ENCODE measurements at regions not wholly inside any gene's neighbourhood (a gene's known extent, or its start where the extent isn't known, plus 50 kb on each side); places are given as distances from the start of the nearest gene placed in this dataset.

DNA sequence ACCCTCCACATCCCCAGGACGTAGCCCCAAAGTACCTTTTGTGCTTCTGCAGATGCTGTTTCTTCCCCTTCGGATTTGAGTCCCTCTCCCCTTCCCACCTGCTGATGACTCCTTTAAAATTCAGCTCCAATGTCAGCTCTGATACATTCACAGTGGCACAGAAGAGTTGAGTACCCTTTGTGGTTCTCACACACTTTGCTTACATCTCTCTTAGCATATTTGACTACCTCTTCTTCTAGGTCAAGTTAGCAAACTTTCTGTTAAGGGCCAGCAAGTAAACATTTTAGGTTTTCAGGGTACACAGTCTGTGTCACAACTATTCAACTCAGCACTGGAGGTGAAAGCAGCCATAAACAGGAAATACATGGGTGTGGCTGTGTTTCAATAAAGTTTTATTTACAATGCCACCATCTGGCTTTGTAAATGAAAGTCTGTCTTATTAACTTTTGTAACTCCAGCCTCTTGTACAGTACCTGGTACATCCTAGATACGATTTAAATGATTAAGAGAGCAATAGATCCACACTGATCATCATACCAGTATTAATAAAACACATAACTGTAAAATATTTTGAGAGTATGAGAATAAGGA is 161.7 kb downstream of the SOX9 start:
- H3K27me3 Mint-ChIP-seq (ENCODE audit: unreplicated experiment) = no peaks in the 10 kb centered on the region
- H3K27ac Mint-ChIP-seq (ENCODE audit: unreplicated experiment) = no peak overlapping the region
- no peaks in the 10 kb centered on the region for H3K4me1 Mint-ChIP-seq (ENCODE audit: unreplicated experiment)
- H3K4me3 Mint-ChIP-seq (ENCODE audit: unreplicated experiment) = no peak overlapping the region
- TF ChIP-seq, protein P1, sequence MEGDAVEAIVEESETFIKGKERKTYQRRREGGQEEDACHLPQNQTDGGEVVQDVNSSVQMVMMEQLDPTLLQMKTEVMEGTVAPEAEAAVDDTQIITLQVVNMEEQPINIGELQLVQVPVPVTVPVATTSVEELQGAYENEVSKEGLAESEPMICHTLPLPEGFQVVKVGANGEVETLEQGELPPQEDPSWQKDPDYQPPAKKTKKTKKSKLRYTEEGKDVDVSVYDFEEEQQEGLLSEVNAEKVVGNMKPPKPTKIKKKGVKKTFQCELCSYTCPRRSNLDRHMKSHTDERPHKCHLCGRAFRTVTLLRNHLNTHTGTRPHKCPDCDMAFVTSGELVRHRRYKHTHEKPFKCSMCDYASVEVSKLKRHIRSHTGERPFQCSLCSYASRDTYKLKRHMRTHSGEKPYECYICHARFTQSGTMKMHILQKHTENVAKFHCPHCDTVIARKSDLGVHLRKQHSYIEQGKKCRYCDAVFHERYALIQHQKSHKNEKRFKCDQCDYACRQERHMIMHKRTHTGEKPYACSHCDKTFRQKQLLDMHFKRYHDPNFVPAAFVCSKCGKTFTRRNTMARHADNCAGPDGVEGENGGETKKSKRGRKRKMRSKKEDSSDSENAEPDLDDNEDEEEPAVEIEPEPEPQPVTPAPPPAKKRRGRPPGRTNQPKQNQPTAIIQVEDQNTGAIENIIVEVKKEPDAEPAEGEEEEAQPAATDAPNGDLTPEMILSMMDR (IDR thresholded peaks at IDR 0.05) = no peak
- H3K9me3 Mint-ChIP-seq (ENCODE audit: unreplicated experiment) = no peaks in the 10 kb centered on the region
- no peaks in the 10 kb centered on the region for H3K36me3 Mint-ChIP-seq (ENCODE audit: unreplicated experiment)
- no peak for DNase-seq (ENCODE audit: extremely low spot score, unreplicated experiment)

- Mint-ChIP-seq H3K27me3 (ENCODE audit: unreplicated experiment) (no peaks in the 10 kb centered on the region), H3K4me3 (ENCODE audit: unreplicated experiment) (no peak overlapping the region)
Measured at GRCh38 chr17:72284806-72285205, 164.0 kb downstream of the SOX9 start.

GRCh38 chr17:72287586-72287985 is 166.8 kb downstream of the SOX9 start:
- TF ChIP-seq, protein P1 (IDR thresholded peaks at IDR 0.05) = no peak
- Mint-ChIP-seq H3K4me1 (ENCODE audit: unreplicated experiment) (no peaks in the 10 kb centered on the region), H3K4me3 (ENCODE audit: unreplicated experiment) (no peak overlapping the region), H3K9me3 (ENCODE audit: unreplicated experiment) (no peaks in the 10 kb centered on the region), H3K36me3 (ENCODE audit: unreplicated experiment) (no peaks in the 10 kb centered on the region), H3K27ac (ENCODE audit: unreplicated experiment) (no peak overlapping the region), H3K27me3 (ENCODE audit: unreplicated experiment) (no peaks in the 10 kb centered on the region)
- no peak for DNase-seq (ENCODE audit: extremely low spot score, unreplicated experiment)

More at GRCh38 chr17:72284806-72285205, 164.0 kb downstream of the SOX9 start:
- Mint-ChIP-seq H3K27ac (ENCODE audit: unreplicated experiment) (no peak overlapping the region), H3K36me3 (ENCODE audit: unreplicated experiment) (no peaks in the 10 kb centered on the region), H3K4me1 (ENCODE audit: unreplicated experiment) (no peaks in the 10 kb centered on the region), H3K9me3 (ENCODE audit: unreplicated experiment) (no peaks in the 10 kb centered on the region)
- TF ChIP-seq, protein P1 (IDR thresholded peaks at IDR 0.05) = no peak
- no peak for DNase-seq (ENCODE audit: extremely low spot score, unreplicated experiment)

DNA sequence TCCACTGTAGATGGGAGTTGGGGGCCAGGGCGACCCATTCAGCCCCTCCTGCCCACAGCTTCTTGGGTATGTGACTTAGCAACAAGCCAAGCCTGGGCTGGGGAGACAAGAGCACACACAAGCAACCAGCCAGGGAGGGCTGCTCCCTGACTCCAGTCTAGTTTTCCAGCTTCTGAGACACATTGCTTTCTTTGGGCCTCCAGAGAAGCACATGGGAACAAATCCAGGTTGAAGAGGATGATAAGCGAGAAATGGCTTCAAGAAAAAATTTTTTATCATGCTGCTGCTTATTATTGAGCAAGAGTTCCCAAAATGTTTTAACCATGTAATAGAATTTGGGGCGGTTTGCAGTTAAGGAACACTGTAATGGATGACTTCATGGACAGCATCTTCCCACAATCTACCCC is 173.7 kb downstream of the SOX9 start:
- no peak overlapping the region for H3K4me3 Mint-ChIP-seq (ENCODE audit: unreplicated experiment)
- DNase-seq (ENCODE audit: extremely low spot score, unreplicated experiment) = no peak
- H3K4me1 Mint-ChIP-seq (ENCODE audit: unreplicated experiment) = peaks cover 3% of the 10 kb centered on the region
- no peaks in the 10 kb centered on the region for H3K36me3 Mint-ChIP-seq (ENCODE audit: unreplicated experiment)
- H3K9me3 Mint-ChIP-seq (ENCODE audit: unreplicated experiment) = no peaks in the 10 kb centered on the region
- H3K27me3 Mint-ChIP-seq (ENCODE audit: unreplicated experiment) = peaks cover 11% of the 10 kb centered on the region
- H3K27ac Mint-ChIP-seq (ENCODE audit: unreplicated experiment) = no peak overlapping the region
- TF ChIP-seq, protein P1 (IDR thresholded peaks at IDR 0.05) = no peak

DNA sequence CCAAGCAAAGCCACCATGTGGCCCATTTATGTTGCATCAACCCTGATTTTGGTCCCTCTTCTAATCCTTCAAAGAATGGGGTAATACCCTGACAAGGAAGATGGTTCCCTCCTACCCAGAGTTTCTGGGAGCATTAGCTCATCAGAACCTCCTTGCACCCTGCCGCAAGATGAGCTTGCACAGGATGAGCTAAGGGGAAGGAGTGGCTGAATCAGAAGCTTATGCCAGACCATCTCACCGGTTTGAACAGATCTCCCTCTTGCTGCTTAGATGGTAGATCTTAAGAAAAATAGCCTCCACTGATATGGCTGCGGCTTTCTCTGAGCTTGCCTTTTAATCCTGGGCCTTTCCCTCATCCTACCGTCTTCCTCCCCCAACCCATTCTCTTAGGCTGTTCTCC is 175.1 kb downstream of the SOX9 start:
- H3K4me3 Mint-ChIP-seq (ENCODE audit: unreplicated experiment) = no peak overlapping the region
- DNase-seq (ENCODE audit: extremely low spot score, unreplicated experiment) = no peak
- no peaks in the 10 kb centered on the region for H3K9me3 Mint-ChIP-seq (ENCODE audit: unreplicated experiment)
- TF ChIP-seq, protein P1 (IDR thresholded peaks at IDR 0.05) = no peak
- H3K27ac Mint-ChIP-seq (ENCODE audit: unreplicated experiment) = no peak overlapping the region
- peaks cover 3% of the 10 kb centered on the region for H3K4me1 Mint-ChIP-seq (ENCODE audit: unreplicated experiment)
- peaks cover 17% of the 10 kb centered on the region for H3K27me3 Mint-ChIP-seq (ENCODE audit: unreplicated experiment)
- no peaks in the 10 kb centered on the region for H3K36me3 Mint-ChIP-seq (ENCODE audit: unreplicated experiment)
